Activated CD4-positive, CD25-positive, alpha-beta regulatory T cell (primary cell): ENCODE measurements at regions not wholly inside any gene's neighbourhood (a gene's known extent, or its start where the extent isn't known, plus 50 kb on each side); places are given as distances from the start of the nearest gene placed in this dataset.

Experiments
- DNase-seq, 4 experiments: peaks; one replicate each; lab custom pipeline; 2025; lab: John Stamatoyannopoulos, UW

GRCh38 chr3:59131016-59131766 is 81.4 kb upstream of the CFAP20DC start:
- DNase-seq = no peak

GRCh38 chr3:59128685-59129084 is 78.9 kb upstream of the CFAP20DC start:
- DNase-seq = no peak

- no peak for DNase-seq
Observed at GRCh38 chr3:59127071-59127470, 77.2 kb upstream of the CFAP20DC start.

- no peak for DNase-seq
Observed at GRCh38 chr3:59126446-59126845, 76.6 kb upstream of the CFAP20DC start.

GRCh38 chr3:59121346-59122144 is 71.7 kb upstream of the CFAP20DC start:
- DNase-seq = no peak

- no peak for DNase-seq
Observed at GRCh38 chr3:59118928-59119327, 69.1 kb upstream of the CFAP20DC start.

GRCh38 chr3:59117396-59117795 is 67.6 kb upstream of the CFAP20DC start:
- DNase-seq = no peak

- no peak for DNase-seq
Observed at GRCh38 chr3:59116233-59116537, 66.4 kb upstream of the CFAP20DC start.

GRCh38 chr3:59115364-59116232 is 65.8 kb upstream of the CFAP20DC start:
- DNase-seq = no peak

GRCh38 chr3:59107856-59108815 is 58.3 kb upstream of the CFAP20DC start:
- DNase-seq = no peak

- DNase-seq = no peak
Observed at GRCh38 chr3:59106085-59106648, 56.3 kb upstream of the CFAP20DC start.

- no peak for DNase-seq
Observed at GRCh38 chr3:59103552-59103951, 53.7 kb upstream of the CFAP20DC start.

GRCh38 chr3:59101231-59101736 is 51.5 kb upstream of the CFAP20DC start:
- no peak for DNase-seq
